Peyer's patch (tissue), 4 donors: ENCODE measurements at regions not wholly inside any gene's neighbourhood (a gene's known extent, or its start where the extent isn't known, plus 50 kb on each side); places are given as distances from the start of the nearest gene placed in this dataset.
"Not testable (repeated sequence)": the region's sequence is repeated elsewhere in the genome, so short reads cannot be mapped to it uniquely, and the experiment has no call there.

Source experiments
- DNase-seq, 3 donors: peaks; one replicate each; pipeline ENCODE4 v3.0.0-alpha.2; 2017 to 2019
- H3K27ac ChIP-seq, 4 donors: fragments of 200-600 bp; sonication (generic); one replicate each; pipeline ENCODE4 v1.5.1; 2016 to 2019
- H3K27me3 ChIP-seq, 2 donors: fragments of 200-600 bp; sonication (generic); one replicate each; pipeline ENCODE4 v1.5.1; 2019
- H3K36me3 ChIP-seq, 3 donors: fragments of 200-600 bp; sonication (generic); one replicate each; pipeline ENCODE4 v1.5.1; 2016 to 2019
- H3K4me1 ChIP-seq, 4 donors: fragments of 200-600 bp; sonication (generic); one replicate each; pipeline ENCODE4 v1.5.1; 2016 to 2019
- H3K4me3 ChIP-seq, 4 donors: fragments of 200-600 bp; sonication (generic); 1 replicate in 3 of 4; 2 replicates in 1 of 4; pipeline ENCODE4 v1.5.1; 2016 to 2019; ENCODE audit warnings: mild to moderate bottlenecking in 1 of 4
- H3K9me3 ChIP-seq, 4 donors: fragments of 200-600 bp; sonication (generic); one replicate each; pipeline ENCODE4 v1.5.1; 2016 to 2019; ENCODE audit warnings: mild to moderate bottlenecking in 1 of 4
- POLR2A ChIP-seq, 2 donors: fragments of 450-650 bp; IDR thresholded peaks; one replicate each; pipeline ENCODE4 v1.5.1; 2017; ENCODE audit warnings: antibody characterized with exemption in 2 of 2, mild to moderate bottlenecking in 2 of 2, moderate library complexity in 2 of 2
- TF ChIP-seq, protein P1 (sequence below), 6 experiments: fragments of 450-650 bp in 4 of 6; fragments of 200-600 bp in 2 of 6; sonication (generic) in 1 of 6; IDR thresholded peaks; one replicate each; pipeline ENCODE4 v1.5.1; 2017 to 2019; ENCODE audit warnings: antibody characterized with exemption in 6 of 6, mild to moderate bottlenecking in 3 of 6, moderate library complexity in 1 of 6

GRCh38 chr14:104307627-104308401 is 169.4 kb downstream of the KIF26A start:
- peak in 1 of 3 donors; percentile 28 for DNase-seq
- Histone ChIP-seq H3K36me3 (no peaks in the 10 kb centered on the region), H3K4me1 (no peaks in the 10 kb centered on the region), H3K27me3 (no peaks in the 10 kb centered on the region), H3K9me3 (no peaks in the 10 kb centered on the region), H3K27ac (no peak overlapping the region), H3K4me3 (no peak overlapping the region)
- TF ChIP-seq POLR2A (IDR thresholded peaks at IDR 0.05) = no peak
- TF ChIP-seq, protein P1, sequence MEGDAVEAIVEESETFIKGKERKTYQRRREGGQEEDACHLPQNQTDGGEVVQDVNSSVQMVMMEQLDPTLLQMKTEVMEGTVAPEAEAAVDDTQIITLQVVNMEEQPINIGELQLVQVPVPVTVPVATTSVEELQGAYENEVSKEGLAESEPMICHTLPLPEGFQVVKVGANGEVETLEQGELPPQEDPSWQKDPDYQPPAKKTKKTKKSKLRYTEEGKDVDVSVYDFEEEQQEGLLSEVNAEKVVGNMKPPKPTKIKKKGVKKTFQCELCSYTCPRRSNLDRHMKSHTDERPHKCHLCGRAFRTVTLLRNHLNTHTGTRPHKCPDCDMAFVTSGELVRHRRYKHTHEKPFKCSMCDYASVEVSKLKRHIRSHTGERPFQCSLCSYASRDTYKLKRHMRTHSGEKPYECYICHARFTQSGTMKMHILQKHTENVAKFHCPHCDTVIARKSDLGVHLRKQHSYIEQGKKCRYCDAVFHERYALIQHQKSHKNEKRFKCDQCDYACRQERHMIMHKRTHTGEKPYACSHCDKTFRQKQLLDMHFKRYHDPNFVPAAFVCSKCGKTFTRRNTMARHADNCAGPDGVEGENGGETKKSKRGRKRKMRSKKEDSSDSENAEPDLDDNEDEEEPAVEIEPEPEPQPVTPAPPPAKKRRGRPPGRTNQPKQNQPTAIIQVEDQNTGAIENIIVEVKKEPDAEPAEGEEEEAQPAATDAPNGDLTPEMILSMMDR (IDR thresholded peaks at IDR 0.05) = no peak

DNA sequence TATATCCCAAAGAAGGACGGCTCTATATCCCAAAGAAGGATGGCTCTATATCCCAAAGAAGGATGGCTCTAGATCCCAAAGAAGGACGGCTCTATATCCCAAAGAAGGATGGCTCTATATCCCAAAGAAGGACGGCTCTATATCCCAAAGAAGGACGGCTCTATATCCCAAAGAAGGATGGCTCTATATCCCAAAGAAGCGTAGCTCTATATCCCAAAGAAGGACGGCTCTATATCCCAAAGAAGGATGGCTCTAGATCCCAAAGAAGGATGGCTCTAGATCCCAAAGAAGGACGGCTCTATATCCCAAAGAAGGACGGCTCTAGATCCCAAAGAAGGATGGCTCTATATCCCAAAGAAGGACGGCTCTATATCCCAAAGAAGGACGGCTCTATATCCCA is 170.1 kb downstream of the KIF26A start:
- H3K36me3 ChIP-seq, H3K4me1 ChIP-seq, H3K4me3 ChIP-seq, H3K27ac ChIP-seq, H3K27me3 ChIP-seq, DNase-seq, H3K9me3 ChIP-seq: not testable (repeated sequence)

- Histone ChIP-seq H3K27ac (no peak overlapping the region), H3K36me3 (no peaks in the 10 kb centered on the region), H3K9me3 (no peaks in the 10 kb centered on the region), H3K27me3 (no peaks in the 10 kb centered on the region), H3K4me3 (no peak overlapping the region), H3K4me1 (no peaks in the 10 kb centered on the region)
- TF ChIP-seq POLR2A (IDR thresholded peaks at IDR 0.05) = no peak
- TF ChIP-seq, protein P1 (IDR thresholded peaks at IDR 0.05) = no peak
- peak in 1 of 3 donors; percentile 11 for DNase-seq
Measured at GRCh38 chr14:104309657-104310369, 171.4 kb downstream of the KIF26A start.

DNA sequence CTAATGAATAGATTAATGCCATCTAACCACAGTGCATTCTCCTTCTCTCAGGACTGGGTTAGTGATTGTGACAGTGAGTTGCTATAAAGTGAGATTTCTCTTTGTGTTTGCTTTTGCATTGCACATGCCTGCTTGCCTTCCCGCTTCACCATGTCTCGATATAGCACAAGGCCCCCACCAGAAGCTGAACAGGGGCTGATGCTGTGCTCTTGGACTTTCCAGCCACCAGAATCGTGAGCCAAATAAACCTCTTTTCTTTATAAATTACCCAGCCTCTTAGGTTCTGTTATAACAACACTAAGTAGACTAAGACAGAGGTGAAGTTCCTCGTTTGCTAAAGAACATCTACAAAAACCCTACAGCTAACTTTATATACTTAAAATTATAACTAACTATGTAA is 173.0 kb downstream of the KIF26A start:
- peak in 1 of 3 donors; percentile 2 for DNase-seq
- Histone ChIP-seq H3K4me3 (no peak overlapping the region), H3K27ac (no peak overlapping the region), H3K4me1 (no peaks in the 10 kb centered on the region), H3K9me3 (no peaks in the 10 kb centered on the region), H3K27me3 (no peaks in the 10 kb centered on the region), H3K36me3 (no peaks in the 10 kb centered on the region)
- TF ChIP-seq POLR2A (IDR thresholded peaks at IDR 0.05) = no peak
- TF ChIP-seq, protein P1 (IDR thresholded peaks at IDR 0.05) = no peak

- no peaks in the 10 kb centered on the region for H3K4me1 ChIP-seq
- H3K27ac ChIP-seq = no peak overlapping the region
- peak in 1 of 3 donors; percentile 5 for DNase-seq
- H3K9me3 ChIP-seq = no peaks in the 10 kb centered on the region
- H3K36me3 ChIP-seq = no peaks in the 10 kb centered on the region
- no peak for TF ChIP-seq POLR2A (IDR thresholded peaks at IDR 0.05)
- TF ChIP-seq, protein P1 (IDR thresholded peaks at IDR 0.05) = no peak
- no peaks in the 10 kb centered on the region for H3K27me3 ChIP-seq
- no peak overlapping the region for H3K4me3 ChIP-seq
Measured at GRCh38 chr14:104313674-104314073, 175.3 kb downstream of the KIF26A start.

DNA sequence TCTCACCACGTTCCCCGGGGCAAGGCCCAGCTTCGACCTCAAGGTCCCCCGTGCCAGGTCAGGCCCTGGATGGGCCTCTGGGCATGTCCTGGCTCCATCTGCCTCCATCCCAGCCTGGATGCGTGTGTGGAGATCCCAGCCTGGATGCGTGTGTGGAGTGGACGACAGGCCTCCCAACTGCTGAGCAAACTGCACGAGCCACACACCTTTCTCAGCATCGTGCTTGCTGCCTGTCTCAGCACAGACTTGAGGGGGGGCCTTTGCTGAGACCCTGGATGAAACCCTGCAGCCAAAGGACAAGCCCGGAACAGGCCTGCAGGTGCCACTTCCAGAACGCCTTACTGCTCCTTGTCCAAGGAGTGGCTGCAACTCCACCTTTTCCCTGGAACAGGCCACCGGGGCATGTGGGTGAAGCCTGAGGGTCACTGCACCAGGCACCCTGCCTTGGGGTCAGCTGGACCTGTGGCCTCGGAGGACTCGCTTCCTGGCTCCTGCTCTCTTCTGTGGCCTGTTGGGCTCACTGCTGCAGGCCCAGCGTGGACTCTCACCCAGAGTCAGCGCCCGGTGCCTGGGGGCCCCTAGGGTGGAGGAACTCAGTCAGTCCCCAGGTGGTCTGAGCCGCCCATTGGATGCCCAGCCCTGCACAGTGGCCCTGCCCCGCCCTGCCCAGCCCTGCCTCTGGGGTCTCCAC is 176.0 kb downstream of the KIF26A start:
- TF ChIP-seq, protein P1 (IDR thresholded peaks at IDR 0.05) = no peak
- no peak for TF ChIP-seq POLR2A (IDR thresholded peaks at IDR 0.05)
- Histone ChIP-seq H3K27ac (no peak overlapping the region), H3K27me3 (no peaks in the 10 kb centered on the region), H3K4me1 (no peaks in the 10 kb centered on the region), H3K36me3 (no peaks in the 10 kb centered on the region), H3K4me3 (no peak overlapping the region), H3K9me3 (no peaks in the 10 kb centered on the region)
- DNase-seq = peak in 2 of 3 donors; percentile 37 to 46
